HAP-1 (cell line): ENCODE measurements at regions not wholly inside any gene's neighbourhood (a gene's known extent, or its start where the extent isn't known, plus 50 kb on each side); places are given as distances from the start of the nearest gene placed in this dataset.
"Not testable (repeated sequence)": the region's sequence is repeated elsewhere in the genome, so short reads cannot be mapped to it uniquely, and the experiment has no call there.

Source experiments
- DNase-seq, 2 experiments: peaks; one replicate each; pipeline ENCODE4 v3.0.0-alpha.2; 2016 to 2020; ENCODE audit warnings: low spot score in 2 of 2
- H3K27me3 ChIP-seq: fragments of 250-450 bp; sonication (Bioruptor Pico); 2 replicates; pipeline ENCODE4 v1.5.1; 2020; ENCODE audit warnings: low read depth, mild to moderate bottlenecking, moderate library complexity
- H3K36me3 ChIP-seq: fragments of 250-450 bp; sonication (Bioruptor Pico); replicated peaks from 2 replicates; pipeline ENCODE4 v1.5.1; 2020; ENCODE audit warnings: mild to moderate bottlenecking
- H3K4me1 ChIP-seq: fragments of 250-450 bp; sonication (Bioruptor Pico); 2 replicates; pipeline ENCODE4 v1.5.1; 2020; ENCODE audit warnings: mild to moderate bottlenecking
- H3K4me3 ChIP-seq: fragments of 250-450 bp; sonication (Bioruptor Pico); 2 replicates; pipeline ENCODE4 v1.5.1; 2020; ENCODE audit warnings: mild to moderate bottlenecking, moderate library complexity
- H3K9me3 ChIP-seq: fragments of 250-450 bp; sonication (Bioruptor Pico); 2 replicates; pipeline ENCODE4 v1.5.1; 2020; ENCODE audit warnings: mild to moderate bottlenecking, moderate library complexity
- in situ Hi-C: fragments of 300-500 bp; cut with MboI; formaldehyde crosslinking; loops from 3 replicates; pipeline ENCODE4 v1.14.3; 2020; ENCODE audit warnings: low sequenced_read_pairs, inconsistent platforms, mixed read lengths

GRCh38 chrX:137143864-137144263, 110.1 kb upstream of the GPR101 start:
- no peak overlapping the region for H3K4me3 ChIP-seq
- in situ Hi-C loops: no loop called here
- H3K36me3 ChIP-seq: no peaks in the 10 kb centered on the region
- H3K27me3 ChIP-seq: peaks cover 3% of the 10 kb centered on the region
- no peaks in the 10 kb centered on the region for H3K4me1 ChIP-seq
- DNase-seq: no peak
- H3K9me3 ChIP-seq: no peaks in the 10 kb centered on the region

GRCh38 chrX:137122651-137123050, 88.9 kb upstream of the GPR101 start:
- H3K36me3 ChIP-seq, H3K4me3 ChIP-seq, H3K4me1 ChIP-seq, H3K9me3 ChIP-seq, in situ Hi-C loops, H3K27me3 ChIP-seq, DNase-seq: not testable (repeated sequence)

DNA sequence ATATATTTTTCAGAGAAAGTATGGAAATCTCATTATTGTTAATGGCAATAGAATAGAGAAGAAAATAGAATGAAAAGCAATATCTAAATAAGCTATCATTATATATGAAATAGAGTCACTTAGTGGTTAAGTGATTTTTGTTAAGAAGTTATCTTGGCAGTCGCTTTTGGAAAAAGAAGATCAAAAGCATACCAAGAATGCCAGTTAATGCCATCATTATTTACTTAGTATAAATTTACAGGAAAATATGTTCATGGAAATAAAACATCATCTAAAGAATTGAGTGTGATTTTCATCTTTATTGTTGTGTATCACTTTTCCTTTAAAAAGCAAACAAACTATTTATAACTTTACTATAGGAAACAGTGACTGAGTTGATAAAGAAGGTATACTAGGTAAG, 85.3 kb upstream of the GPR101 start:
- no peaks in the 10 kb centered on the region for H3K4me1 ChIP-seq
- H3K27me3 ChIP-seq: no peaks in the 10 kb centered on the region
- in situ Hi-C loops: no loop called here
- no peak for DNase-seq
- H3K4me3 ChIP-seq: no peak overlapping the region
- no peaks in the 10 kb centered on the region for H3K9me3 ChIP-seq
- no peaks in the 10 kb centered on the region for H3K36me3 ChIP-seq

DNA sequence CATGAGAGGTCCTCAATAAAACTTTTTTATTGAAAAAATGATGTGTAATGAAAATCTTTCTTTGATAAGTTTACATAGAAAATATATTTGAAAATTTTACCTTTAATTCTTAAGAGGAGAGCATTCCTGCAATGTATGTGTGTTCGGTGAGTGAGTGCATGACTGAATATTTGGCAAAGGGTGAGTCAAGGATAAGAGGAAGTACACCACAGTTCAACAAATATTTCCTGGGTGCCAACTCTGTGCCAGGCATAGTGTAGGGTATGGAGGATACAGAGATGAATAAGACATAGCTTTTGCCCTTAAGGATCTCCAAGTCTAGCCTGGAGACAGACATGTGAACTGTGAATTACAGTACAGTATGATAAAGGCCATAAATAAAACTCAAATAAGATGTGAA, 84.7 kb upstream of the GPR101 start:
- in situ Hi-C loops: no loop called here
- DNase-seq: no peak
- H3K36me3 ChIP-seq: no peaks in the 10 kb centered on the region

GRCh38 chrX:137118136-137118535, 84.3 kb upstream of the GPR101 start:
- in situ Hi-C loops: no loop called here
- Histone ChIP-seq H3K36me3 (no peaks in the 10 kb centered on the region), H3K4me1 (no peaks in the 10 kb centered on the region), H3K27me3 (no peaks in the 10 kb centered on the region), H3K4me3 (no peak overlapping the region), H3K9me3 (no peaks in the 10 kb centered on the region)
- no peak for DNase-seq

More for the DNA sequence above, 84.7 kb upstream of the GPR101 start:
- no peaks in the 10 kb centered on the region for H3K4me1 ChIP-seq
- no peaks in the 10 kb centered on the region for H3K9me3 ChIP-seq
- H3K4me3 ChIP-seq: no peak overlapping the region
- H3K27me3 ChIP-seq: no peaks in the 10 kb centered on the region

DNA sequence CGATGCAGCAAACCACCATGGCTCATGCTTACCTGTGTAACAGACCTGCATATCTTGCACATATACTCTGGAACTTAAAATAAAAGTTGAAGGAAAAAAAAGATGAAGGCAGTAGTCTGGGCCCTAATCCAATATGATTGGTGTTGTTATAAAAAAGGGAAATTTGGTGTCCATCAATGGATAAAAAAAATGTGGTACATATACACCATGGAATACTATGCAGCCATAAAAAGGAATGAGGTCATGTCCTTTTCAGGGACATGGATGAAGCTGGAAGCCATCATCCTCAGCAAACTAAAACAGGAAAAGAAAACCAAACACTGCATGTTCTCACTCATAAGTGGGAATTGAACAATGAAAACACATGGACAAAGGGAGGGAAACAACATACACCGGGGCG, 74.1 kb upstream of the GPR101 start:
- H3K4me3 ChIP-seq, H3K4me1 ChIP-seq, in situ Hi-C loops, H3K27me3 ChIP-seq, H3K36me3 ChIP-seq, H3K9me3 ChIP-seq, DNase-seq: not testable (repeated sequence)

DNA sequence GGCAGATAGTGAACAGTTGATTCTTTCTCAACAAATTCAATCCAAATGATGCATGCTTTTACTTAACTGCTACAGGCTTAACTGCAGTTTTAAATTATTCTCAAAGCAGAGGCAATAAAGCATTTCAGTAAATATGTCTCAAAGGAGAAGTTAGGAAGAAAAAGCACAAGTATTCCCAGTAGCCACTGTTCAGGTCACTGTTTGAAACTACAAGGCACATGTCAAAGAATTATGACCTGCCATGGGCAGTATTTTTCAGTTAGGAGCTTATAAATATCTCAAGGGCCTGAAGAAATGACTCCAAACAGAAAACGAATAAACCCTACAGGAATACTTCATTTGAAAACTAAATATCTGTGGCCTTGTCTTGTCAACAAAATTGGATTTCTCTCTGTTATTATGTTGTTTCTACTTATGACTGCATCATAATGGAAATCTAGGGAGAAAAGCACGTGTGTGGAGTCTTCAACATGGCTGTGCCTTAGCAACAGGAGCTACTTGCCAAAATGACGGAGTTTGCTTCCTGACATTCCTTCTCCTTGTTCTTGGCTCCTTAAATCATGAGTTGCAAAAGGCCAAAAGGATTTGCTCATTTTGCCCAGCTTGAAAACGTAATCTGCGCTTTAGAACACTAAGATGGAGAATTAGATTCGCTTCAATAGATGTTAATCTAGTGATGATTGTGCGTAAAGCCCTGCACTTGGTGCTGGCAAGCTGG, 67.6 kb upstream of the GPR101 start:
- DNase-seq: no peak
- Histone ChIP-seq H3K4me1 (no peaks in the 10 kb centered on the region), H3K4me3 (no peak overlapping the region), H3K9me3 (no peaks in the 10 kb centered on the region), H3K27me3 (peaks cover 20% of the 10 kb centered on the region; the same call in 1 of the 2 replicates), H3K36me3 (no peaks in the 10 kb centered on the region)
- in situ Hi-C loops: no loop called here
